HepG2 (cell line): ENCODE measurements at regions not wholly inside any gene's neighbourhood (a gene's known extent, or its start where the extent isn't known, plus 50 kb on each side); places are given as distances from the start of the nearest gene placed in this dataset.
"Not testable (repeated sequence)": the region's sequence is repeated elsewhere in the genome, so short reads cannot be mapped to it uniquely, and the experiment has no call there.

Experiments used
- FOXP1 ChIP-seq, 2 experiments: fragments of 450-650 bp in 1 of 2; IDR thresholded peaks; 2 replicates each; pipeline ENCODE4 v1.6.1; 2017 to 2018; ENCODE audit warnings: antibody characterized with exemption in 1 of 2
- HIVEP1 ChIP-seq: sonication (generic); formaldehyde crosslinking; IDR thresholded peaks from 2 replicates; pipeline ENCODE4 v1.4.0; 2020; ENCODE audit warnings: mild to moderate bottlenecking, missing genetic modification reagents
- KAT8 ChIP-seq: IDR thresholded peaks from 2 replicates; pipeline ENCODE4 v1.6.1; 2016; ENCODE audit warnings: missing genetic modification reagents, missing compliant biosample characterization
- ZNF33B ChIP-seq: sonication (generic); formaldehyde crosslinking; IDR thresholded peaks from 2 replicates; pipeline ENCODE4 v1.5.1; 2020; ENCODE audit warnings: mild to moderate bottlenecking, missing genetic modification reagents
- ZNF883 ChIP-seq: sonication (generic); formaldehyde crosslinking; IDR thresholded peaks from 2 replicates; pipeline ENCODE4 v1.5.1; 2020; ENCODE audit warnings: mild to moderate bottlenecking, missing genetic modification reagents; ENCODE audit errors: not compliant biosample characterization
- TF ChIP-seq, protein P1 (sequence below): sonication (generic); formaldehyde crosslinking; IDR thresholded peaks from 2 replicates; pipeline ENCODE4 v1.4.0; 2020; ENCODE audit warnings: mild to moderate bottlenecking, missing genetic modification reagents
- TF ChIP-seq, protein P2 (sequence below): sonication (generic); formaldehyde crosslinking; IDR thresholded peaks from 2 replicates; pipeline ENCODE4 v1.5.0; 2020; ENCODE audit warnings: mild to moderate bottlenecking, missing genetic modification reagents, moderate library complexity
- TF ChIP-seq, protein P3 (sequence below): sonication (generic); formaldehyde crosslinking; IDR thresholded peaks from 2 replicates; pipeline ENCODE4 v1.5.1; 2020; ENCODE audit warnings: mild to moderate bottlenecking, moderate library complexity, missing genetic modification reagents
- TF ChIP-seq, protein P4 (sequence below): IDR thresholded peaks from 2 replicates; pipeline ENCODE4 v1.6.1; 2016; ENCODE audit warnings: low read depth, missing genetic modification reagents, missing compliant biosample characterization

DNA sequence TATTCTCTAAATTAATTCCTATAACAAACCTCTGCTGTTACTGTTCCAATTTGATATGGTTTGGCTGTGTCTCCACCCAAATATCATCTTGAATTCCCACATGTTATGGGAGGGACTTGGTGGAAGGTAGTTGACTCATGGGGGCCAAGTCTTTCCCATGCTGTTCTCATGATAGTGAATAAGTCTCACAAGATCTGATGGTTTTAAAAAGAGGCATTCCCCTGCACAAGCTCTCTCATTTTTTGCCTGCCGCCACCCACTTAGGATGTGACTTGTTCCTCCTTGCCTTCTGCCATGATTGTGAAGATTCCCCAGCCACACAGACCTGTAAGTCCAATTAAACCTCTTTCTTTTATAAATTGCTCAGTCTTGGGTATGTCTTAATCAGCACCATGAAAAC, 104.3 kb upstream of the SLC25A48 start:
- TF ChIP-seq, protein P1, sequence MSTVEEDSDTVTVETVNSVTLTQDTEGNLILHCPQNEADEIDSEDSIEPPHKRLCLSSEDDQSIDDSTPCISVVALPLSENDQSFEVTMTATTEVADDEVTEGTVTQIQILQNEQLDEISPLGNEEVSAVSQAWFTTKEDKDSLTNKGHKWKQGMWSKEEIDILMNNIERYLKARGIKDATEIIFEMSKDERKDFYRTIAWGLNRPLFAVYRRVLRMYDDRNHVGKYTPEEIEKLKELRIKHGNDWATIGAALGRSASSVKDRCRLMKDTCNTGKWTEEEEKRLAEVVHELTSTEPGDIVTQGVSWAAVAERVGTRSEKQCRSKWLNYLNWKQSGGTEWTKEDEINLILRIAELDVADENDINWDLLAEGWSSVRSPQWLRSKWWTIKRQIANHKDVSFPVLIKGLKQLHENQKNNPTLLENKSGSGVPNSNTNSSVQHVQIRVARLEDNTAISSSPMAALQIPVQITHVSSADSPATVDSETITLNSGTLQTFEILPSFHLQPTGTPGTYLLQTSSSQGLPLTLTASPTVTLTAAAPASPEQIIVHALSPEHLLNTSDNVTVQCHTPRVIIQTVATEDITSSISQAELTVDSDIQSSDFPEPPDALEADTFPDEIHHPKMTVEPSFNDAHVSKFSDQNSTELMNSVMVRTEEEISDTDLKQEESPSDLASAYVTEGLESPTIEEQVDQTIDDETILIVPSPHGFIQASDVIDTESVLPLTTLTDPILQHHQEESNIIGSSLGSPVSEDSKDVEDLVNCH (CRISPR knock-in tag), result not testable (repeated sequence)
- TF ChIP-seq KAT8 (CRISPR knock-in tag); ZNF883 (CRISPR knock-in tag); FOXP1 (IDR thresholded peaks at IDR 0.05); FOXP1 (CRISPR knock-in tag; IDR thresholded peaks at IDR 0.05); HIVEP1 (CRISPR knock-in tag); ZNF33B: not testable (repeated sequence)
- TF ChIP-seq, protein P2, sequence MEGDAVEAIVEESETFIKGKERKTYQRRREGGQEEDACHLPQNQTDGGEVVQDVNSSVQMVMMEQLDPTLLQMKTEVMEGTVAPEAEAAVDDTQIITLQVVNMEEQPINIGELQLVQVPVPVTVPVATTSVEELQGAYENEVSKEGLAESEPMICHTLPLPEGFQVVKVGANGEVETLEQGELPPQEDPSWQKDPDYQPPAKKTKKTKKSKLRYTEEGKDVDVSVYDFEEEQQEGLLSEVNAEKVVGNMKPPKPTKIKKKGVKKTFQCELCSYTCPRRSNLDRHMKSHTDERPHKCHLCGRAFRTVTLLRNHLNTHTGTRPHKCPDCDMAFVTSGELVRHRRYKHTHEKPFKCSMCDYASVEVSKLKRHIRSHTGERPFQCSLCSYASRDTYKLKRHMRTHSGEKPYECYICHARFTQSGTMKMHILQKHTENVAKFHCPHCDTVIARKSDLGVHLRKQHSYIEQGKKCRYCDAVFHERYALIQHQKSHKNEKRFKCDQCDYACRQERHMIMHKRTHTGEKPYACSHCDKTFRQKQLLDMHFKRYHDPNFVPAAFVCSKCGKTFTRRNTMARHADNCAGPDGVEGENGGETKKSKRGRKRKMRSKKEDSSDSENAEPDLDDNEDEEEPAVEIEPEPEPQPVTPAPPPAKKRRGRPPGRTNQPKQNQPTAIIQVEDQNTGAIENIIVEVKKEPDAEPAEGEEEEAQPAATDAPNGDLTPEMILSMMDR (CRISPR knock-in tag), result not testable (repeated sequence)
- TF ChIP-seq, protein P3, sequence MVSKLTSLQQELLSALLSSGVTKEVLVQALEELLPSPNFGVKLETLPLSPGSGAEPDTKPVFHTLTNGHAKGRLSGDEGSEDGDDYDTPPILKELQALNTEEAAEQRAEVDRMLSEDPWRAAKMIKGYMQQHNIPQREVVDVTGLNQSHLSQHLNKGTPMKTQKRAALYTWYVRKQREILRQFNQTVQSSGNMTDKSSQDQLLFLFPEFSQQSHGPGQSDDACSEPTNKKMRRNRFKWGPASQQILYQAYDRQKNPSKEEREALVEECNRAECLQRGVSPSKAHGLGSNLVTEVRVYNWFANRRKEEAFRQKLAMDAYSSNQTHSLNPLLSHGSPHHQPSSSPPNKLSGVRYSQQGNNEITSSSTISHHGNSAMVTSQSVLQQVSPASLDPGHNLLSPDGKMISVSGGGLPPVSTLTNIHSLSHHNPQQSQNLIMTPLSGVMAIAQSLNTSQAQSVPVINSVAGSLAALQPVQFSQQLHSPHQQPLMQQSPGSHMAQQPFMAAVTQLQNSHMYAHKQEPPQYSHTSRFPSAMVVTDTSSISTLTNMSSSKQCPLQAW (CRISPR knock-in tag), result not testable (repeated sequence)
- TF ChIP-seq, protein P4, sequence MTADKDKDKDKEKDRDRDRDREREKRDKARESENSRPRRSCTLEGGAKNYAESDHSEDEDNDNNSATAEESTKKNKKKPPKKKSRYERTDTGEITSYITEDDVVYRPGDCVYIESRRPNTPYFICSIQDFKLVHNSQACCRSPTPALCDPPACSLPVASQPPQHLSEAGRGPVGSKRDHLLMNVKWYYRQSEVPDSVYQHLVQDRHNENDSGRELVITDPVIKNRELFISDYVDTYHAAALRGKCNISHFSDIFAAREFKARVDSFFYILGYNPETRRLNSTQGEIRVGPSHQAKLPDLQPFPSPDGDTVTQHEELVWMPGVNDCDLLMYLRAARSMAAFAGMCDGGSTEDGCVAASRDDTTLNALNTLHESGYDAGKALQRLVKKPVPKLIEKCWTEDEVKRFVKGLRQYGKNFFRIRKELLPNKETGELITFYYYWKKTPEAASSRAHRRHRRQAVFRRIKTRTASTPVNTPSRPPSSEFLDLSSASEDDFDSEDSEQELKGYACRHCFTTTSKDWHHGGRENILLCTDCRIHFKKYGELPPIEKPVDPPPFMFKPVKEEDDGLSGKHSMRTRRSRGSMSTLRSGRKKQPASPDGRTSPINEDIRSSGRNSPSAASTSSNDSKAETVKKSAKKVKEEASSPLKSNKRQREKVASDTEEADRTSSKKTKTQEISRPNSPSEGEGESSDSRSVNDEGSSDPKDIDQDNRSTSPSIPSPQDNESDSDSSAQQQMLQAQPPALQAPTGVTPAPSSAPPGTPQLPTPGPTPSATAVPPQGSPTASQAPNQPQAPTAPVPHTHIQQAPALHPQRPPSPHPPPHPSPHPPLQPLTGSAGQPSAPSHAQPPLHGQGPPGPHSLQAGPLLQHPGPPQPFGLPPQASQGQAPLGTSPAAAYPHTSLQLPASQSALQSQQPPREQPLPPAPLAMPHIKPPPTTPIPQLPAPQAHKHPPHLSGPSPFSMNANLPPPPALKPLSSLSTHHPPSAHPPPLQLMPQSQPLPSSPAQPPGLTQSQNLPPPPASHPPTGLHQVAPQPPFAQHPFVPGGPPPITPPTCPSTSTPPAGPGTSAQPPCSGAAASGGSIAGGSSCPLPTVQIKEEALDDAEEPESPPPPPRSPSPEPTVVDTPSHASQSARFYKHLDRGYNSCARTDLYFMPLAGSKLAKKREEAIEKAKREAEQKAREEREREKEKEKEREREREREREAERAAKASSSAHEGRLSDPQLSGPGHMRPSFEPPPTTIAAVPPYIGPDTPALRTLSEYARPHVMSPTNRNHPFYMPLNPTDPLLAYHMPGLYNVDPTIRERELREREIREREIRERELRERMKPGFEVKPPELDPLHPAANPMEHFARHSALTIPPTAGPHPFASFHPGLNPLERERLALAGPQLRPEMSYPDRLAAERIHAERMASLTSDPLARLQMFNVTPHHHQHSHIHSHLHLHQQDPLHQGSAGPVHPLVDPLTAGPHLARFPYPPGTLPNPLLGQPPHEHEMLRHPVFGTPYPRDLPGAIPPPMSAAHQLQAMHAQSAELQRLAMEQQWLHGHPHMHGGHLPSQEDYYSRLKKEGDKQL, result not testable (repeated sequence)
